ENCODE measurements at regions not wholly inside any gene's neighbourhood (a gene's known extent, or its start where the extent isn't known, plus 50 kb on each side); places are given as distances from the start of the nearest gene placed in this dataset.
A peak's percentile ranks its signal among the peaks of the same experiment; 100 is the strongest.
"Not testable (repeated sequence)": the region's sequence is repeated elsewhere in the genome, so short reads cannot be mapped to it uniquely, and the experiment has no call there.

DNA sequence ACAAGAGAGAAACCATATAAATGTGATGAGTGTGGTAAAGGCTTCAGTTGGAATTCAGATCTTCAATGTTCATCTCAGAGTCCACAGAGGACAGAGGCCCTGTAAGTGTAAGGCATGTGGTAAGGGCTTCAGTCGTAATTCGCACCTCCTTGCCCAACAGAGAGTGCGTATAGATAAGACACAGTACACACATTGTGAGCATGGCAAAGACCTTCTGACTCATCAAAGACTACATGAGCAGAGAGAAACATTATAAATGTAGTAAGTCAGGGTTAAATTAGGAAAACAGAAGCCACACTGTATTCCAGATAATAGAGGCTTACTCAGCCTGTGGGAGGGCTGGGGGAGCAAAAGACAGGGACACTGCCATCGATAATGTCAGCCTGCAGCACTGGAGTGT lies 98.1 kb upstream of the GPR39 start:
- H3K4me1 ChIP-seq (ENCODE audit: control insufficient read depth, insufficient read depth, low read length); H3K36me3 ChIP-seq (ENCODE audit: control insufficient read depth, insufficient read depth, low read length); H3K9me3 ChIP-seq (ENCODE audit: control insufficient read depth, insufficient read depth, low read length); H3K27ac ChIP-seq (ENCODE audit: low read length); H3K27me3 ChIP-seq (ENCODE audit: control insufficient read depth, insufficient read depth, low read length); DNase-seq (ENCODE audit: low read depth, low spot score); H3K4me3 ChIP-seq (ENCODE audit: low read length): not testable (repeated sequence)
- no CpG with 5 or more reads among the region's 4 CpGs for WGBS (ENCODE audit: insufficient coverage, insufficient read length)

DNA sequence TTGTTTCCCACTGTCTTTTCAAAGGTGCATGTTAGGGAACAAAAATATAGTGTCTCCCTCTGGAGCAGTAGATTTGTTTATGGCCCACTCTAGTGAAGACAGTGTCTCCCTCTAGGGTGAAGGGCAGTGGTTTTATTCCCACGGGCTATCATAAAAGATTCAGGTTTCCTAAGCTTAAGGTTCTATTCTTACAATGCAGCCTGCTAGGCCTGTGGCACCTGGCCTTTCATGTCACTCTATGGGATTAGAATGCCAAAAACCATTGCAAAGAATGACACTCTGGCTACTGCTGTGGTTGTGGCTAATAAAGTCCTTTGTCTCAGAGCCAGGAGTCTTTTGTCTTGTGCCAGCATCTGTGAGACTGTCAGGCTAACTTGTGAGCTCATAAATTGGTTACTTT lies 92.6 kb upstream of the GPR39 start:
- H3K4me3 ChIP-seq (ENCODE audit: low read length); H3K4me1 ChIP-seq (ENCODE audit: control insufficient read depth, insufficient read depth, low read length); DNase-seq (ENCODE audit: low read depth, low spot score); H3K9me3 ChIP-seq (ENCODE audit: control insufficient read depth, insufficient read depth, low read length); H3K27me3 ChIP-seq (ENCODE audit: control insufficient read depth, insufficient read depth, low read length); H3K36me3 ChIP-seq (ENCODE audit: control insufficient read depth, insufficient read depth, low read length); H3K27ac ChIP-seq (ENCODE audit: low read length): not testable (repeated sequence)
- no CpG with 5 or more reads among the region's 1 CpG for WGBS (ENCODE audit: insufficient coverage, insufficient read length)

DNA sequence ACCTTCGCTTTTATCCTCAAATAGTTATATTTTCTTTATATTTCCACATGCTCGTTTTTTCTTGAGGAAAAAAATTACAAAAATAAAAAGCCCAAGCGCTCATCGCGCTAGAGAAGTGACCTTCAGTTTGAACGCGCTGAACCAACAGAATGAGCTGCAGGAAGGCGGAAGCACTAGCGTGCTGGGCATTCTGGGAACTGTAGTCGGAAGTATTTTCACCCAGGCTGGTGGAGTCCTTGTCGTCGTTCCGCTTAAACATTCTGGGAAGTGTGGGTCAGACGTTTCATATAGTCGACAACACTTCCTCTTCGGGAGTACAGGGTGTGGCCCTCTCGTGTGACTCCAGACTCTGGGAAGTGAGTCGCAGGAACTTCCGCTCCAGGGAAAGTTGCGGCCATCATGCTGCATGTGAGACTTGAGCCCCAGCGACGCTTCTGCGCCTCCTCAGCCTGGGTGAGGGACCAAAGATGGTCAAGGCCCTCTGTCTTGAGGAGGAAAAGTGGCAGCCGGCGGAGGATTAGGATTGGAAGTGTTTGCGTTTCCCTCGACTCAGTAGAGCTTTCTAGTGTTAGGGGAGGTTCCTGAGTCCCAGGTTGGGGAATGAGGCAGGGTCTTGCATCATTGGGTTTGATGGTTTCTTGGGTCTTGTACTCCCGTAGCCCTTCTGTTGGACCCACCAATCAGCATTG lies 84.1 kb upstream of the GPR39 start:
- H3K4me3 ChIP-seq (ENCODE audit: low read length); H3K4me1 ChIP-seq (ENCODE audit: control insufficient read depth, insufficient read depth, low read length): not testable (repeated sequence)

DNA sequence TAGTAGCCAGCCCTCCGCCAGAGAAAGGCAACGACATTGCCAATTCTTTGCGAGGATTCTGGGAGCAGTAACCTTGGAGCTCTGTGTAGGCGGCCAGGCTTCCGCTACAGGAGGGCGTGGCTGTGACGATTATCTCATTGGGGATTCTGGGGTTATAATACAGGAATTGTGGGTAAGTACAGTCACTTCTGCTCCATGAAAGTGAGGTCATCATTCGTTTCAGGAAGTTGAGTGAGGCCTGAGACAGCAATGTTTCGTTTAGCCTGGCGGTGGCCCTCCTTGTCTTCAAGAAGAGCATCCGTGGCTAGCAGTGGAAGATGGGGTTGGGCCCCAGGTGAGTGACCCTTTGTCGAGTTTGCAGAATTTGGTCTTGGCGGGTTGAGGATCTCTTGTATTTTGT lies 79.5 kb upstream of the GPR39 start:
- not testable (repeated sequence) for H3K9me3 ChIP-seq (ENCODE audit: control insufficient read depth, insufficient read depth, low read length); H3K27me3 ChIP-seq (ENCODE audit: control insufficient read depth, insufficient read depth, low read length); H3K4me3 ChIP-seq (ENCODE audit: low read length); H3K36me3 ChIP-seq (ENCODE audit: control insufficient read depth, insufficient read depth, low read length); DNase-seq (ENCODE audit: low read depth, low spot score); H3K4me1 ChIP-seq (ENCODE audit: control insufficient read depth, insufficient read depth, low read length); H3K27ac ChIP-seq (ENCODE audit: low read length)
- no CpG with 5 or more reads among the region's 13 CpGs for WGBS (ENCODE audit: insufficient coverage, insufficient read length)

More for the DNA sequence above, 84.1 kb upstream of the GPR39 start:
- not testable (repeated sequence) for H3K27ac ChIP-seq (ENCODE audit: low read length); H3K36me3 ChIP-seq (ENCODE audit: control insufficient read depth, insufficient read depth, low read length); DNase-seq (ENCODE audit: low read depth, low spot score); H3K9me3 ChIP-seq (ENCODE audit: control insufficient read depth, insufficient read depth, low read length); H3K27me3 ChIP-seq (ENCODE audit: control insufficient read depth, insufficient read depth, low read length)
- WGBS (ENCODE audit: insufficient coverage, insufficient read length), result no CpG with 5 or more reads among the region's 28 CpGs

DNA sequence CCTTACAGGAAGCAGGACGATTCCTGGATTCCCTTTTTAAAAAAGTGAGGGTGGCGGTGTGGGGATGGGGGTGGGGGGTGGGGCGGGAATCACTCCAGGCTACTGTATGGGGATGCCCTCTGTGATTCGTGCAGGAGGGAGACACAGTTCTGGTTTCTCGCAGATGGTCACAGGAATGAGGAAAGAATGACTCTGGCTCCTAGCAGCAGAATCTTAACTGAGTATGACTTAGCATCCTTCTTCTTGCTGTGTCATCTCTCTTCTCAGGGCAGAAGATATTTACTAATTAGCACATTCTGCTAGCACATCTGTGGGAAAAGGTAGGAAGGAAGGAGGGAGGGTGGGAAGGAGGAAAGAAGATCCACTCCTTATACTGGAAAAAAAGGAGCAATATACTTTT lies 78.8 kb upstream of the GPR39 start:
- H3K27me3 ChIP-seq (ENCODE audit: control insufficient read depth, insufficient read depth, low read length); H3K27ac ChIP-seq (ENCODE audit: low read length); H3K4me1 ChIP-seq (ENCODE audit: control insufficient read depth, insufficient read depth, low read length); H3K36me3 ChIP-seq (ENCODE audit: control insufficient read depth, insufficient read depth, low read length); H3K9me3 ChIP-seq (ENCODE audit: control insufficient read depth, insufficient read depth, low read length); H3K4me3 ChIP-seq (ENCODE audit: low read length); DNase-seq (ENCODE audit: low read depth, low spot score): not testable (repeated sequence)
- WGBS (ENCODE audit: insufficient coverage, insufficient read length), result no CpG with 5 or more reads among the region's 5 CpGs

DNA sequence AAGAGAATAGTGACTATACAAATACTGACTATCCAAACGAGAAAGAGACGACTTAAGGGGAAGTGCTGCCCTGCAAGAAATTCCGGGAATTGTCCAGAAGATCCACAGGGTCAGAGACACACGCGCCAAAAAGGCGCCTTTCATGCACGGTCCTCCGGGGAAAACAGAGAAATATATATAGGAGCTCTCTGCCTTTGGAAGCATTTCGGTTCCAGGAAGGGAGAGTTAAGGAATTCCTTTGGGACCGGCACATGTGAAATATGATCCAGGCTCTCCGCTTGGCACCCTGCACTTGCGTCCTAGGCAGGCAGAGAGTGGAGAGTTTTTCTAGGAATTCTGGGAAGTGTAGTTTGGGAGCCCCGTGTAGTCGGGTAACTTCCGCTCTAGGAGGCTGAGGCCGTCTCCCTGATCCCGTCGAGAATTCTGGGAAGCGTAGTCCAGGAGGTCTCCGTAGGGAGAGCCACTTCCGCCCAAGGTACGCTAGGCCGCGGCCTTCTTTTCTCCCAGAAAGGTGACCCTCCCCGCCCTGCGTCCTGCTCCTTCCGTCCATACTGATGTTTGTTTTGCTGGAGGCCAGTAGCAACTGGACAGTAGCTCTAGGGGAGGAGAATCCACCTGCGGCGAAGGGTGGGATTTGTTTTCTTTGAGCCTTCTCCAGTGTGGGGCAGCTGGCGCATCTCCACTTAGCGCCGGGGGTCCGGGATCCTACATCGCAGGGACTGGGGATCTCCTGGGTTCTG lies 69.4 kb upstream of the GPR39 start:
- no CpG with 5 or more reads among the region's 34 CpGs for WGBS (ENCODE audit: insufficient coverage, insufficient read length)
- H3K36me3 ChIP-seq (ENCODE audit: control insufficient read depth, insufficient read depth, low read length); H3K27ac ChIP-seq (ENCODE audit: low read length); H3K9me3 ChIP-seq (ENCODE audit: control insufficient read depth, insufficient read depth, low read length); H3K4me1 ChIP-seq (ENCODE audit: control insufficient read depth, insufficient read depth, low read length); DNase-seq (ENCODE audit: low read depth, low spot score); H3K27me3 ChIP-seq (ENCODE audit: control insufficient read depth, insufficient read depth, low read length): not testable (repeated sequence)
- H3K4me3 ChIP-seq (ENCODE audit: low read length), result peak overlapping the region; percentile 38; the same call in 1 of the 2 replicates

DNA sequence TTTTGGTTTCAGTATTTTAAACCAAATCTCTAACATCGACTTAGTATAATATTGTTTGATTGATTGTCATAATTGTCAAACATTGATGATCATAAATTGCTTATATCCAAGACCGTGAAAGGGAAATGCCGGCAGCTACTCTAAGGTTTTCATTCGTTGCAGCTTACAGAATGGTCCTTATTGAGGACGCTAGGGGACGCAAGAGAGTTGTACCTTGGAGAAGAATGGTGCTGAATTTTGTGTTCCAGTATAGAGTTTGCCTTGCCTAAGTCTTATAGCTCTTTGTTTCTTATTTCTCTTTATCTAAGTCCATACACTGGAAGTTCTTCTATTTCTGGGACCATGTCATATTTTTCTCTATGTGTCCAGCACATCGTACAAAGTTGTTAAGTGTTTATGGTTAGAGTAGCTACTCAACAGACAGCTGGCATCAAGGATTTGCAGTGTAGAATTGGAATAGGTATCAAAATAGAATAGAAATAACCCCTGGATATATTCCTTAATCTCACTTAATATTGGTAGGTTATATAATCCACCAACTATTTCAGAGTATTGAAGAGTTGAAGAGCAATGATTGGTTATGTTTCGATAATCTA lies 67.4 kb upstream of the GPR39 start:
- H3K27me3 ChIP-seq (ENCODE audit: control insufficient read depth, insufficient read depth, low read length); H3K27ac ChIP-seq (ENCODE audit: low read length); H3K36me3 ChIP-seq (ENCODE audit: control insufficient read depth, insufficient read depth, low read length); H3K4me3 ChIP-seq (ENCODE audit: low read length); DNase-seq (ENCODE audit: low read depth, low spot score); H3K9me3 ChIP-seq (ENCODE audit: control insufficient read depth, insufficient read depth, low read length); H3K4me1 ChIP-seq (ENCODE audit: control insufficient read depth, insufficient read depth, low read length): not testable (repeated sequence)
- no CpG with 5 or more reads among the region's 8 CpGs for WGBS (ENCODE audit: insufficient coverage, insufficient read length)

DNA sequence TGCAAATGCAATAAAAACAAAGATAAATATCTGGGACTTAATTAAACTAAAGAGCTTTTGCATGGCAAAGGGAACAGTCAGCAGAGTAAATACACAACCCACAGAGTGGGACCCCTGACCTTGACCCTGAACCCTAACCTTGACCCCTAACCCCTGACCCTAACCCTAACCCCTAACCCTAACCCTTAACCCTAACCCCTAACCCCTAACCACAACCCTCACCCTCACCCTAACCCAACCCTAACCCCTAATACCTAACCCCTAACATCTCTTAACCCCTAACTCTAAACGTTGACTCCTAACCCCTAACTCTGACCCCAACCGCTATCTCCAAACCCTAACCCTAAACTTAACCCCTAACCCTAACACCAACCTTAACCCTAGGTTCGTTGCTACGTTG lies 64.9 kb upstream of the GPR39 start:
- WGBS (ENCODE audit: insufficient coverage, insufficient read length), result 100% methylated on average over 2 of the region's 4 CpGs
- not testable (repeated sequence) for H3K4me3 ChIP-seq (ENCODE audit: low read length)

DNA sequence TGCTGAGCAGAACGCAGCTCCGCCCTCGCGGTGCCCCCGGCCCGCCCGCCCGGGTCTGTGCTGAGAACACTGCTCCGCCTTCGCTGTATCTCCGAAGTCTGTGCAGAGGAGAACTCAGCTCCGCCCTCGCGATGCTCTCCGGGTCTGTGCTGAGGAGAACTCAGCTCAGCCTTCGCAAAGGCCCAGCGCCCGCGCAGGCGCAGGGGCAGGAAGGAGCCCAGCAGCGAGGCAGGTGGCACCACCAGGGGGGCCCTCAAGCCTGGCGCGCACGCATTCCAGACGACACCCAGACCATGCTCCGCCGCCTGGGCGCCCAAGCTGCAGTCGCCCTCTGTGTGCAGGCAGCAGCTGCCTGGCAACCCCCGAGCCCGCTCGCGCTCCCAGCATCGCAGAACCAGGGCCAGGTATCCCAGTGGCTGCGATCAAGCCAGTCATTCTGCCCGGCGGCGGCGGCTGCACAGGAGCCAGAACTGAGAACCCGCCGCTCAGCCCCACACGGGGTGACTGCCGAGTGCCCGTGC lies 64.1 kb upstream of the GPR39 start:
- not testable (repeated sequence) for H3K36me3 ChIP-seq (ENCODE audit: control insufficient read depth, insufficient read depth, low read length); H3K27me3 ChIP-seq (ENCODE audit: control insufficient read depth, insufficient read depth, low read length); H3K27ac ChIP-seq (ENCODE audit: low read length); H3K9me3 ChIP-seq (ENCODE audit: control insufficient read depth, insufficient read depth, low read length); H3K4me1 ChIP-seq (ENCODE audit: control insufficient read depth, insufficient read depth, low read length)
- WGBS (ENCODE audit: insufficient coverage, insufficient read length), result no CpG with 5 or more reads among the region's 44 CpGs
- DNase-seq (ENCODE audit: low read depth, low spot score), result peak; percentile 29
- H3K4me3 ChIP-seq (ENCODE audit: low read length), result peak overlapping the region; percentile 40; the same call in 1 of the 2 replicates

More for the DNA sequence above, 64.9 kb upstream of the GPR39 start:
- not testable (repeated sequence) for H3K36me3 ChIP-seq (ENCODE audit: control insufficient read depth, insufficient read depth, low read length); H3K9me3 ChIP-seq (ENCODE audit: control insufficient read depth, insufficient read depth, low read length); H3K4me1 ChIP-seq (ENCODE audit: control insufficient read depth, insufficient read depth, low read length); H3K27ac ChIP-seq (ENCODE audit: low read length); H3K27me3 ChIP-seq (ENCODE audit: control insufficient read depth, insufficient read depth, low read length); DNase-seq (ENCODE audit: low read depth, low spot score)

DNA sequence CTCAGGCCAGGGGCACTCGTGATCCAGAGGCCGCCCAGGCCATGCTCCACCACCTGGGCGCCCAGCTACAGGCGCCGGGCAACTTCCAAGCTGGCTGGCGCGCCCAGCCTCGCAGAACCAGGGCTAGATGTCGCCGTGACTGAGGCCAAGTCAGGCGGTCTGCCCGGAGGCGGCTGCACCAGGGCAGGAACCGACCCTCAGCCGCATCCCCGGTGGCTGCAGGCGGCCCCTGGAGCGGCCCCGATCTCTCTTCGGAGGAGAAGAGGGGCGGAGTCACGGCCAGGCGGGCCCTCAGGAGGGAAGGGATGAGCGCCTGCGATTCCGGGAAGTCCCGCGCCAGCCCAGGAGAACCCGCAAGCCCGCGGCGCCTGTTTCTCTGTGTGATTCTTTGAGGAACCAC lies 63.2 kb upstream of the GPR39 start:
- peak overlapping the region; percentile 56; the same call in 1 of the 2 replicates for H3K4me3 ChIP-seq (ENCODE audit: low read length)
- WGBS (ENCODE audit: insufficient coverage, insufficient read length), result no CpG with 5 or more reads among the region's 32 CpGs

More for the DNA sequence above, 63.2 kb upstream of the GPR39 start:
- not testable (repeated sequence) for H3K9me3 ChIP-seq (ENCODE audit: control insufficient read depth, insufficient read depth, low read length); H3K4me1 ChIP-seq (ENCODE audit: control insufficient read depth, insufficient read depth, low read length); H3K36me3 ChIP-seq (ENCODE audit: control insufficient read depth, insufficient read depth, low read length); DNase-seq (ENCODE audit: low read depth, low spot score); H3K27me3 ChIP-seq (ENCODE audit: control insufficient read depth, insufficient read depth, low read length); H3K27ac ChIP-seq (ENCODE audit: low read length)

All from iPS DF 6.9 (cell line).